Liver (tissue), 8 donors: ENCODE measurements at regions not wholly inside any gene's neighbourhood (a gene's known extent, or its start where the extent isn't known, plus 50 kb on each side); places are given as distances from the start of the nearest gene placed in this dataset.

Source experiments
- DNase-seq: peaks from one replicate; pipeline ENCODE4 v3.0.0-alpha.2; 2017; ENCODE audit warnings: low spot score
- H3K27ac ChIP-seq, 2 donors: one replicate each; pipeline ENCODE4 v1.7.0; 2013; ENCODE audit warnings: inconsistent platforms in 2 of 2, low read length in 2 of 2, control low read depth in 1 of 2, low read depth in 1 of 2, mild to moderate bottlenecking in 1 of 2
- H3K27me3 ChIP-seq, 4 donors: one replicate each; pipeline versions ENCODE4 v1.6.1 to v1.7.0; 2013; ENCODE audit warnings: low read length in 3 of 4, inconsistent platforms in 1 of 4, mild to moderate bottlenecking in 1 of 4, moderate library complexity in 1 of 4; ENCODE audit not compliant: control insufficient read depth in 4 of 4, insufficient read depth in 4 of 4
- H3K36me3 ChIP-seq, 4 donors: one replicate each; pipeline versions ENCODE4 v1.6.1 to v1.7.0; 2013; ENCODE audit warnings: low read length in 3 of 4, mild to moderate bottlenecking in 3 of 4, low read depth in 1 of 4, moderate library complexity in 1 of 4; ENCODE audit not compliant: control insufficient read depth in 4 of 4, insufficient read depth in 3 of 4
- H3K4me1 ChIP-seq, 4 donors: one replicate each; pipeline versions ENCODE4 v1.6.1 to v1.7.0; 2013; ENCODE audit warnings: low read length in 3 of 4, mild to moderate bottlenecking in 3 of 4, moderate library complexity in 1 of 4; ENCODE audit not compliant: control insufficient read depth in 4 of 4, insufficient read depth in 4 of 4
- H3K4me3 ChIP-seq, 3 donors: one replicate each; pipeline versions ENCODE4 v1.6.1 to v1.7.0; 2013; ENCODE audit warnings: low read length in 3 of 3, control low read depth in 1 of 3, low read depth in 1 of 3, mild to moderate bottlenecking in 1 of 3
- H3K9ac ChIP-seq, 2 donors: one replicate each; pipeline ENCODE4 v1.7.0; 2013; ENCODE audit warnings: low read length in 2 of 2, mild to moderate bottlenecking in 2 of 2, moderate library complexity in 2 of 2, control low read depth in 1 of 2, low read depth in 1 of 2
- H3K9me3 ChIP-seq, 4 donors: one replicate each; pipeline versions ENCODE4 v1.6.1 to v1.7.0; 2013; ENCODE audit warnings: low read length in 3 of 4; ENCODE audit not compliant: control insufficient read depth in 4 of 4
- ATF3 ChIP-seq: IDR thresholded peaks from 2 replicates; pipeline ENCODE4 v1.6.1; 2016; ENCODE audit warnings: antibody characterized with exemption
- EGR1 ChIP-seq, 2 donors: IDR thresholded peaks; 2 replicates each; pipeline ENCODE4 v1.6.1; 2016 to 2018; ENCODE audit warnings: antibody characterized with exemption in 2 of 2, low read depth in 2 of 2
- FOXA1 ChIP-seq: IDR thresholded peaks from 2 replicates; pipeline ENCODE4 v1.6.1; 2016; ENCODE audit warnings: antibody characterized with exemption
- FOXA2 ChIP-seq: IDR thresholded peaks from 2 replicates; pipeline ENCODE4 v1.6.1; 2016; ENCODE audit warnings: antibody characterized with exemption
- GABPA ChIP-seq, 2 donors: IDR thresholded peaks in 1 of 2; conservative IDR thresholded peaks in 1 of 2; 2 replicates each; pipeline ENCODE4 v1.6.1; 2016; ENCODE audit warnings: antibody characterized with exemption in 2 of 2, mild to moderate bottlenecking in 1 of 2, moderate library complexity in 1 of 2
- HNF4A ChIP-seq, 2 donors: conservative IDR thresholded peaks; 2 replicates each; pipeline ENCODE4 v1.6.1; 2016; ENCODE audit warnings: antibody characterized with exemption in 2 of 2, mild to moderate bottlenecking in 2 of 2
- HNF4G ChIP-seq: IDR thresholded peaks from 2 replicates; pipeline ENCODE4 v1.6.1; 2016; ENCODE audit warnings: antibody characterized with exemption
- JUND ChIP-seq, 2 donors: IDR thresholded peaks; 2 replicates each; pipeline ENCODE4 v1.6.1; 2016; ENCODE audit warnings: antibody characterized with exemption in 2 of 2
- NR2F2 ChIP-seq: IDR thresholded peaks from 2 replicates; pipeline ENCODE4 v1.6.1; 2016; ENCODE audit warnings: antibody characterized with exemption
- RAD21 ChIP-seq, 2 donors: IDR thresholded peaks; 2 replicates each; pipeline ENCODE4 v1.6.1; 2016; ENCODE audit warnings: antibody characterized with exemption in 2 of 2, mild to moderate bottlenecking in 2 of 2
- RXRA ChIP-seq, 2 donors: IDR thresholded peaks; 2 replicates each; pipeline ENCODE4 v1.6.1; 2017 to 2018; ENCODE audit warnings: antibody characterized with exemption in 2 of 2, mild to moderate bottlenecking in 1 of 2
- SP1 ChIP-seq: IDR thresholded peaks from 2 replicates; pipeline ENCODE4 v1.6.1; 2018; ENCODE audit warnings: antibody characterized with exemption, mild to moderate bottlenecking
- TAF1 ChIP-seq: conservative IDR thresholded peaks from 2 replicates; pipeline ENCODE4 v1.6.1; 2016; ENCODE audit warnings: antibody characterized with exemption, mild to moderate bottlenecking
- YY1 ChIP-seq: IDR thresholded peaks from 2 replicates; pipeline ENCODE4 v1.6.1; 2016; ENCODE audit warnings: antibody characterized with exemption, mild to moderate bottlenecking
- WGBS: extraction: QIAGEN DNeasy Blood & Tissue Kit; methylation state at CpG from one replicate; pipeline ENCODE4 v1.1.7; 2013; 5-methylcytosine and 5-hydroxymethylcytosine counted together
- TF ChIP-seq, protein P1 (sequence below): IDR thresholded peaks from 2 replicates; pipeline ENCODE4 v1.6.1; 2016; ENCODE audit warnings: antibody characterized with exemption
- TF ChIP-seq, protein P2 (sequence below): IDR thresholded peaks from 2 replicates; pipeline ENCODE4 v1.6.1; 2016; ENCODE audit warnings: antibody characterized with exemption, mild to moderate bottlenecking
- TF ChIP-seq, protein P3 (sequence below): fragments of 150-350 bp; IDR thresholded peaks from 2 replicates; pipeline ENCODE4 v1.5.1; 2017; ENCODE audit warnings: improper control_type of control experiment, low read depth, low read length; ENCODE audit not compliant: missing input control
- TF ChIP-seq, protein P4 (sequence below): IDR thresholded peaks from 2 replicates; pipeline ENCODE4 v1.6.1; 2016; ENCODE audit warnings: antibody characterized with exemption
- donor health status: healthy.
- donor health status: healthy.
- donor health status: healthy.
- donor health status: healthy.
- donor health status: healthy.

- Histone ChIP-seq H3K9me3 (no peaks in the 10 kb centered on the region), H3K36me3 (no peaks in the 10 kb centered on the region), H3K27me3 (no peaks in the 10 kb centered on the region), H3K27ac (no peak overlapping the region), H3K9ac (no peak overlapping the region), H3K4me3 (no peak overlapping the region), H3K4me1 (peaks cover 0 to 9% (median 3%) of the 10 kb centered on the region in 4 donors)
- 80% methylated on average over 9 of the region's 9 CpGs for WGBS
- DNase-seq: no peak
- no peak for TF ChIP-seq NR2F2
- no peak for TF ChIP-seq FOXA1
- TF ChIP-seq GABPA (IDR thresholded peaks at IDR 0.05 in 1 of 2, conservative IDR thresholded peaks at IDR 0.05 in 1 of 2): no peak
- TF ChIP-seq JUND (IDR thresholded peaks at IDR 0.05): no peak
- no peak for TF ChIP-seq RXRA (IDR thresholded peaks at IDR 0.05)
- TF ChIP-seq, protein P1, sequence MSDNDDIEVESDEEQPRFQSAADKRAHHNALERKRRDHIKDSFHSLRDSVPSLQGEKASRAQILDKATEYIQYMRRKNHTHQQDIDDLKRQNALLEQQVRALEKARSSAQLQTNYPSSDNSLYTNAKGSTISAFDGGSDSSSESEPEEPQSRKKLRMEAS: no peak
- TF ChIP-seq, protein P2, sequence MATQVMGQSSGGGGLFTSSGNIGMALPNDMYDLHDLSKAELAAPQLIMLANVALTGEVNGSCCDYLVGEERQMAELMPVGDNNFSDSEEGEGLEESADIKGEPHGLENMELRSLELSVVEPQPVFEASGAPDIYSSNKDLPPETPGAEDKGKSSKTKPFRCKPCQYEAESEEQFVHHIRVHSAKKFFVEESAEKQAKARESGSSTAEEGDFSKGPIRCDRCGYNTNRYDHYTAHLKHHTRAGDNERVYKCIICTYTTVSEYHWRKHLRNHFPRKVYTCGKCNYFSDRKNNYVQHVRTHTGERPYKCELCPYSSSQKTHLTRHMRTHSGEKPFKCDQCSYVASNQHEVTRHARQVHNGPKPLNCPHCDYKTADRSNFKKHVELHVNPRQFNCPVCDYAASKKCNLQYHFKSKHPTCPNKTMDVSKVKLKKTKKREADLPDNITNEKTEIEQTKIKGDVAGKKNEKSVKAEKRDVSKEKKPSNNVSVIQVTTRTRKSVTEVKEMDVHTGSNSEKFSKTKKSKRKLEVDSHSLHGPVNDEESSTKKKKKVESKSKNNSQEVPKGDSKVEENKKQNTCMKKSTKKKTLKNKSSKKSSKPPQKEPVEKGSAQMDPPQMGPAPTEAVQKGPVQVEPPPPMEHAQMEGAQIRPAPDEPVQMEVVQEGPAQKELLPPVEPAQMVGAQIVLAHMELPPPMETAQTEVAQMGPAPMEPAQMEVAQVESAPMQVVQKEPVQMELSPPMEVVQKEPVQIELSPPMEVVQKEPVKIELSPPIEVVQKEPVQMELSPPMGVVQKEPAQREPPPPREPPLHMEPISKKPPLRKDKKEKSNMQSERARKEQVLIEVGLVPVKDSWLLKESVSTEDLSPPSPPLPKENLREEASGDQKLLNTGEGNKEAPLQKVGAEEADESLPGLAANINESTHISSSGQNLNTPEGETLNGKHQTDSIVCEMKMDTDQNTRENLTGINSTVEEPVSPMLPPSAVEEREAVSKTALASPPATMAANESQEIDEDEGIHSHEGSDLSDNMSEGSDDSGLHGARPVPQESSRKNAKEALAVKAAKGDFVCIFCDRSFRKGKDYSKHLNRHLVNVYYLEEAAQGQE: no peak
- TF ChIP-seq HNF4A (conservative IDR thresholded peaks at IDR 0.05): no peak
Measured at GRCh38 chr12:94831081-94831751, 172.3 kb downstream of the NDUFA12 start.

DNA sequence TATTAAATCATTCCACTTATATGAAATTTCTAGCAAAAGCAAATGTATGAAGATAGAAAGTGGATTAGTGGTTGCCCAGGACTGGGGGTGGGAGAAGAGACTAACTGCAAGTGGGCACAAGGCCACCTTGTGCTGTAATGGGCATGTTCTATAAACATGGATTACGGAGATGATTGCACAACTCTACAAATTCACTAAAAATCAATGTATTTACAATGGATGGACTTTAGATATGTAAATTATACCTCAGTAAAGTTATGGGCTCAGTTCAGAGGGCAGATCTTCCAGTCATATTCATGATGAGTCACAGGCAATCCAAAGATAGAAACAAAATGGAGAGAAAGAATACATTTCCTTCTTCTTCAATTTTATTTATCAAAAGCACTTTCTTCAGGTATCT lies 173.9 kb downstream of the NDUFA12 start:
- DNase-seq: no peak
- TF ChIP-seq EGR1 (IDR thresholded peaks at IDR 0.05; ENCODE audit: low read depth in 2 of 2) (no peak), SP1 (peak; percentile 72), GABPA (IDR thresholded peaks at IDR 0.05 in 1 of 2, conservative IDR thresholded peaks at IDR 0.05 in 1 of 2) (no peak), HNF4A (conservative IDR thresholded peaks at IDR 0.05) (peak; percentile 83 to 86), JUND (IDR thresholded peaks at IDR 0.05) (peak; percentile 75 to 93), FOXA2 (peak; percentile 79), HNF4G (peak; percentile 53), TAF1 (no peak), NR2F2 (no peak), YY1 (peak; percentile 62), FOXA1 (peak; percentile 10), RAD21 (IDR thresholded peaks at IDR 0.05) (peak in 1 of 2 donors; percentile 24), RXRA (IDR thresholded peaks at IDR 0.05) (peak in 1 of 2 donors; percentile 76), ATF3 (peak; percentile 45)
- TF ChIP-seq, protein P2: peak; percentile 29
- TF ChIP-seq, protein P1: peak; percentile 39
- TF ChIP-seq, protein P3, sequence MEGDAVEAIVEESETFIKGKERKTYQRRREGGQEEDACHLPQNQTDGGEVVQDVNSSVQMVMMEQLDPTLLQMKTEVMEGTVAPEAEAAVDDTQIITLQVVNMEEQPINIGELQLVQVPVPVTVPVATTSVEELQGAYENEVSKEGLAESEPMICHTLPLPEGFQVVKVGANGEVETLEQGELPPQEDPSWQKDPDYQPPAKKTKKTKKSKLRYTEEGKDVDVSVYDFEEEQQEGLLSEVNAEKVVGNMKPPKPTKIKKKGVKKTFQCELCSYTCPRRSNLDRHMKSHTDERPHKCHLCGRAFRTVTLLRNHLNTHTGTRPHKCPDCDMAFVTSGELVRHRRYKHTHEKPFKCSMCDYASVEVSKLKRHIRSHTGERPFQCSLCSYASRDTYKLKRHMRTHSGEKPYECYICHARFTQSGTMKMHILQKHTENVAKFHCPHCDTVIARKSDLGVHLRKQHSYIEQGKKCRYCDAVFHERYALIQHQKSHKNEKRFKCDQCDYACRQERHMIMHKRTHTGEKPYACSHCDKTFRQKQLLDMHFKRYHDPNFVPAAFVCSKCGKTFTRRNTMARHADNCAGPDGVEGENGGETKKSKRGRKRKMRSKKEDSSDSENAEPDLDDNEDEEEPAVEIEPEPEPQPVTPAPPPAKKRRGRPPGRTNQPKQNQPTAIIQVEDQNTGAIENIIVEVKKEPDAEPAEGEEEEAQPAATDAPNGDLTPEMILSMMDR: no peak
- TF ChIP-seq, protein P4, sequence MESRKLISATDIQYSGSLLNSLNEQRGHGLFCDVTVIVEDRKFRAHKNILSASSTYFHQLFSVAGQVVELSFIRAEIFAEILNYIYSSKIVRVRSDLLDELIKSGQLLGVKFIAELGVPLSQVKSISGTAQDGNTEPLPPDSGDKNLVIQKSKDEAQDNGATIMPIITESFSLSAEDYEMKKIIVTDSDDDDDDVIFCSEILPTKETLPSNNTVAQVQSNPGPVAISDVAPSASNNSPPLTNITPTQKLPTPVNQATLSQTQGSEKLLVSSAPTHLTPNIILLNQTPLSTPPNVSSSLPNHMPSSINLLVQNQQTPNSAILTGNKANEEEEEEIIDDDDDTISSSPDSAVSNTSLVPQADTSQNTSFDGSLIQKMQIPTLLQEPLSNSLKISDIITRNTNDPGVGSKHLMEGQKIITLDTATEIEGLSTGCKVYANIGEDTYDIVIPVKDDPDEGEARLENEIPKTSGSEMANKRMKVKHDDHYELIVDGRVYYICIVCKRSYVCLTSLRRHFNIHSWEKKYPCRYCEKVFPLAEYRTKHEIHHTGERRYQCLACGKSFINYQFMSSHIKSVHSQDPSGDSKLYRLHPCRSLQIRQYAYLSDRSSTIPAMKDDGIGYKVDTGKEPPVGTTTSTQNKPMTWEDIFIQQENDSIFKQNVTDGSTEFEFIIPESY: peak; percentile 30
- 34% methylated on average over 1 of the region's 1 CpG for WGBS
- Histone ChIP-seq H3K36me3 (no peaks in the 10 kb centered on the region), H3K4me3 (no peak overlapping the region), H3K9me3 (no peaks in the 10 kb centered on the region), H3K27ac (no peak overlapping the region), H3K4me1 (peaks cover 0 to 9% (median 3%) of the 10 kb centered on the region in 4 donors), H3K9ac (no peak overlapping the region), H3K27me3 (no peaks in the 10 kb centered on the region)
